ENCODE measurements at regions not wholly inside any gene's neighbourhood (a gene's known extent, or its start where the extent isn't known, plus 50 kb on each side); places are given as distances from the start of the nearest gene placed in this dataset.

DNA sequence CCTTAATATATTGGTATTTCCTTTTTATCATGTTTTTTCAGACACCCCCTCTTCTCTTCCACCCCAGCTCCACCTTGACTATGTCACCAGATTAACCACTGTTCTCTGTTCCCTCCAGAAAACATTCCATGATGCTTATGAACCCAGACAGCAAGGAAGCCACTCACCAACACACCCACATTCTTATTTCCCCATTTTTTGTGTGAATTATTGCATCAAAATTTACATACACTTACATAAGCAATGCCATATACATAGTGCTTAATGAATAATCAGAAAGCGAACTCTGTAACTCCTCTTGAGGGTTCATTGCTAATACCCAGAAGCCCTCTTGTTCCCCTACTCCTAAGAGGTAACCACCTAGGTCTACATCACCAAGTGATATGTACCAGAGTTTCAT, 182.3 kb upstream of the CDYL start:
- TF ChIP-seq, protein P1, sequence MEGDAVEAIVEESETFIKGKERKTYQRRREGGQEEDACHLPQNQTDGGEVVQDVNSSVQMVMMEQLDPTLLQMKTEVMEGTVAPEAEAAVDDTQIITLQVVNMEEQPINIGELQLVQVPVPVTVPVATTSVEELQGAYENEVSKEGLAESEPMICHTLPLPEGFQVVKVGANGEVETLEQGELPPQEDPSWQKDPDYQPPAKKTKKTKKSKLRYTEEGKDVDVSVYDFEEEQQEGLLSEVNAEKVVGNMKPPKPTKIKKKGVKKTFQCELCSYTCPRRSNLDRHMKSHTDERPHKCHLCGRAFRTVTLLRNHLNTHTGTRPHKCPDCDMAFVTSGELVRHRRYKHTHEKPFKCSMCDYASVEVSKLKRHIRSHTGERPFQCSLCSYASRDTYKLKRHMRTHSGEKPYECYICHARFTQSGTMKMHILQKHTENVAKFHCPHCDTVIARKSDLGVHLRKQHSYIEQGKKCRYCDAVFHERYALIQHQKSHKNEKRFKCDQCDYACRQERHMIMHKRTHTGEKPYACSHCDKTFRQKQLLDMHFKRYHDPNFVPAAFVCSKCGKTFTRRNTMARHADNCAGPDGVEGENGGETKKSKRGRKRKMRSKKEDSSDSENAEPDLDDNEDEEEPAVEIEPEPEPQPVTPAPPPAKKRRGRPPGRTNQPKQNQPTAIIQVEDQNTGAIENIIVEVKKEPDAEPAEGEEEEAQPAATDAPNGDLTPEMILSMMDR (IDR thresholded peaks at IDR 0.05): no peak
- no peak for TF ChIP-seq POLR2A (IDR thresholded peaks at IDR 0.05)
